ENCODE measurements at regions not wholly inside any gene's neighbourhood (a gene's known extent, or its start where the extent isn't known, plus 50 kb on each side); places are given as distances from the start of the nearest gene placed in this dataset.

DNA sequence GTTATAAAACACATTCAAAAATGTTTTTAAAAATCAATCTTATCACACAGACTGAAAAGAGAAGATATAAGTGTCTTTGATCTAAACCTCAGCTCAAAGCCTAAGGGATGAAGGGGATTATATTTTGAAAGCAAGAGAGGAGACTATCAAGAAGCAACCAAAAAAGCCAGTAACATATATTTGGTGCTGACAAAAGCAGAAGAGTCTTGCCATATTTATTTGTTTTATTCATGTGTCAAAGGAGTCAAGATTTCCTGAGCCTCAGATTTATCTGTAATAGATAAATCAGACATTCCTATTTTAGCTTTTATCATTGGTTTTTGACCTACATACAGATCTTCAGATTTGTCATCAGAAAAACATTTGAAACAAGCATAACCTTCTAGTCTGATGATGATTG, 798.6 kb upstream of the PCDH9 start:
- ChIA-PET CTCF (no interaction called here), POLR2A (ENCODE audit: unreplicated experiment) (no interaction called here)
- intact Hi-C loops (cut with micrococcal nuclease) = no loop called here
- TF ChIP-seq, protein P1, sequence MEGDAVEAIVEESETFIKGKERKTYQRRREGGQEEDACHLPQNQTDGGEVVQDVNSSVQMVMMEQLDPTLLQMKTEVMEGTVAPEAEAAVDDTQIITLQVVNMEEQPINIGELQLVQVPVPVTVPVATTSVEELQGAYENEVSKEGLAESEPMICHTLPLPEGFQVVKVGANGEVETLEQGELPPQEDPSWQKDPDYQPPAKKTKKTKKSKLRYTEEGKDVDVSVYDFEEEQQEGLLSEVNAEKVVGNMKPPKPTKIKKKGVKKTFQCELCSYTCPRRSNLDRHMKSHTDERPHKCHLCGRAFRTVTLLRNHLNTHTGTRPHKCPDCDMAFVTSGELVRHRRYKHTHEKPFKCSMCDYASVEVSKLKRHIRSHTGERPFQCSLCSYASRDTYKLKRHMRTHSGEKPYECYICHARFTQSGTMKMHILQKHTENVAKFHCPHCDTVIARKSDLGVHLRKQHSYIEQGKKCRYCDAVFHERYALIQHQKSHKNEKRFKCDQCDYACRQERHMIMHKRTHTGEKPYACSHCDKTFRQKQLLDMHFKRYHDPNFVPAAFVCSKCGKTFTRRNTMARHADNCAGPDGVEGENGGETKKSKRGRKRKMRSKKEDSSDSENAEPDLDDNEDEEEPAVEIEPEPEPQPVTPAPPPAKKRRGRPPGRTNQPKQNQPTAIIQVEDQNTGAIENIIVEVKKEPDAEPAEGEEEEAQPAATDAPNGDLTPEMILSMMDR (conservative IDR thresholded peaks at IDR 0.05; ENCODE audit: low read depth, low read length) = no peak
- TF ChIP-seq EZH2phosphoT487 (IDR thresholded peaks at IDR 0.05; ENCODE audit: borderline replicate concordance, low read length) = no peak
- no peak for TF ChIP-seq EZH2 (IDR thresholded peaks at IDR 0.05; ENCODE audit: low read length, unreplicated experiment)
- Histone ChIP-seq H3K9me2 (replicated peaks; ENCODE audit: low read length) (no peaks in the 10 kb centered on the region), H2AFZ (ENCODE audit: low read length) (no peak overlapping the region), H3K36me3 (ENCODE audit: low read depth, low read length) (no peaks in the 10 kb centered on the region), H3F3A (ENCODE audit: low read length, unreplicated experiment) (no peaks in the 10 kb centered on the region), H3K79me2 (ENCODE audit: low read length) (no peaks in the 10 kb centered on the region), H3K9me3 (ENCODE audit: low read length) (no peaks in the 10 kb centered on the region), H3K27me3 (ENCODE audit: low read length) (no peaks in the 10 kb centered on the region), H3K4me3 (ENCODE audit: low read length) (no peak overlapping the region), H3K4me1 (ENCODE audit: insufficient read depth, low read length) (no peaks in the 10 kb centered on the region), H3K27ac (ENCODE audit: low read length) (no peak overlapping the region), H3K4me2 (ENCODE audit: low read length) (no peak overlapping the region), H4K20me1 (ENCODE audit: low read length) (no peaks in the 10 kb centered on the region), H3K9ac (ENCODE audit: low read length) (no peak overlapping the region)
- DNase-seq (no peak), ATAC-seq (no peak)
- BruUV-seq (replicated peaks) = no TSS peak

DNA sequence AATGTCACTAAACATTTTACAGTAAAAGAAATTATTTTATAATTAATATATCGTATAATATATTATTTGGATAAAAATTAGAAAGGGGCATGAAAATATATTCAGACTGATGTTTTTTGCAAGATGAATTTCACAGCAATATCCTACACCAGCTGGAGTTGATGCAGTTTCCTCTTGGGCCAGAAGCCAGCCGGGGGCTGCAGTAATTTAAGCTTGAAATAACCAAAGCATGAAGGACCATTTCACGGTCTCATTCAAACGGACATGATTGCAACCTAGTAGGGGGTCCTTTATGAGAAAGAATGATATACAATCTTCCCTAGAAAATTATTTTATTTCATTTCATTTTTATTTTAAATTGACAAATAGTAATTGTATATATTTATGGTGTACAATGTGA, 797.2 kb upstream of the PCDH9 start:
- CTCF ChIA-PET = no interaction called here
- intact Hi-C loops (cut with micrococcal nuclease) = no loop called here
- ATAC-seq (no peak), DNase-seq (no peak)
- Histone ChIP-seq H3K36me3 (ENCODE audit: low read depth, low read length) (no peaks in the 10 kb centered on the region), H3F3A (ENCODE audit: low read length, unreplicated experiment) (no peaks in the 10 kb centered on the region), H4K20me1 (ENCODE audit: low read length) (no peaks in the 10 kb centered on the region), H3K9me3 (ENCODE audit: low read length) (no peaks in the 10 kb centered on the region), H3K79me2 (ENCODE audit: low read length) (no peaks in the 10 kb centered on the region), H3K4me3 (ENCODE audit: low read length) (no peak overlapping the region), H3K27me3 (ENCODE audit: low read length) (no peaks in the 10 kb centered on the region), H2AFZ (ENCODE audit: low read length) (no peak overlapping the region), H3K4me1 (ENCODE audit: insufficient read depth, low read length) (no peaks in the 10 kb centered on the region), H3K27ac (ENCODE audit: low read length) (no peak overlapping the region), H3K9ac (ENCODE audit: low read length) (no peak overlapping the region), H3K9me2 (replicated peaks; ENCODE audit: low read length) (no peaks in the 10 kb centered on the region), H3K4me2 (ENCODE audit: low read length) (no peak overlapping the region)
- POLR2A ChIA-PET (ENCODE audit: unreplicated experiment) = no interaction called here
- TF ChIP-seq EZH2 (IDR thresholded peaks at IDR 0.05; ENCODE audit: low read length, unreplicated experiment) (no peak), EZH2phosphoT487 (IDR thresholded peaks at IDR 0.05; ENCODE audit: borderline replicate concordance, low read length) (no peak)
- TF ChIP-seq, protein P1 (conservative IDR thresholded peaks at IDR 0.05; ENCODE audit: low read depth, low read length) = no peak
- BruUV-seq (replicated peaks) = no TSS peak

DNA sequence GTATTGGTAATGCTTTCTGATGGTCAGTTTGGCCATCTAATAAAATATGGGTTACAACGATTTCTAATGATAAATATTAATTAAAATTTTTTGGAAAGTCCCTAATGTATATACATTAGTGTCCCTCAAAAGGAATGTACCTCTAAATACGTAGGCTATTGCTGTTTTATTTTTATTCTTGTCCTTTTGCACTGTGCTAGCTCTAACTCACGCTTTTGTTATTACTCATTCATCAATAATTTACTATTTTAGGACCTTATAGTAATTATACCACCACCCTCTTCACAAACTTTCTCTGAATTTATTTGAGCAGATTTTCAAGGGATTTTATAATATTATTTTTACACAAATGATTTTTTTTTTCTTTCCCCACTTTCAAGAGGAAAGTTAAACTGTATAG, 795.9 kb upstream of the PCDH9 start:
- POLR2A ChIA-PET (ENCODE audit: unreplicated experiment) = no interaction called here
- DNase-seq = no peak
- Histone ChIP-seq H3F3A (ENCODE audit: low read length, unreplicated experiment) (no peaks in the 10 kb centered on the region), H3K4me3 (ENCODE audit: low read length) (no peak overlapping the region), H3K9me2 (replicated peaks; ENCODE audit: low read length) (no peaks in the 10 kb centered on the region), H3K27me3 (ENCODE audit: low read length) (no peaks in the 10 kb centered on the region), H2AFZ (ENCODE audit: low read length) (no peak overlapping the region), H3K36me3 (ENCODE audit: low read depth, low read length) (no peaks in the 10 kb centered on the region), H3K9me3 (ENCODE audit: low read length) (no peaks in the 10 kb centered on the region), H3K79me2 (ENCODE audit: low read length) (no peaks in the 10 kb centered on the region), H3K4me1 (ENCODE audit: insufficient read depth, low read length) (no peaks in the 10 kb centered on the region), H4K20me1 (ENCODE audit: low read length) (no peaks in the 10 kb centered on the region), H3K27ac (ENCODE audit: low read length) (no peak overlapping the region), H3K4me2 (ENCODE audit: low read length) (no peak overlapping the region), H3K9ac (ENCODE audit: low read length) (no peak overlapping the region)
- intact Hi-C loops (cut with micrococcal nuclease) = no loop called here
- no TSS peak for BruUV-seq (replicated peaks)
- TF ChIP-seq EZH2 (IDR thresholded peaks at IDR 0.05; ENCODE audit: low read length, unreplicated experiment) = no peak
- TF ChIP-seq EZH2phosphoT487 (IDR thresholded peaks at IDR 0.05; ENCODE audit: borderline replicate concordance, low read length) = no peak
- TF ChIP-seq, protein P1 (conservative IDR thresholded peaks at IDR 0.05; ENCODE audit: low read depth, low read length) = no peak
- CTCF ChIA-PET = interaction anchor here (0.6 kb wide), 1 partner anchor 47 kb away, joined by 4 read pairs; no protein-coding TSS in a partner anchor
- no peak for ATAC-seq

All from PC-3 (cell line).